ENCODE measurements at regions not wholly inside any gene's neighbourhood (a gene's known extent, or its start where the extent isn't known, plus 50 kb on each side); places are given as distances from the start of the nearest gene placed in this dataset.
A peak's percentile ranks its signal among the peaks of the same experiment; 100 is the strongest.

GRCh38 chr6:74650668-74651067 is 555.2 kb downstream of the COL12A1 start:
- no peak for TF ChIP-seq CTCF (conservative IDR thresholded peaks at IDR 0.05; ENCODE audit: low read length)
- no peak for DNase-seq (ENCODE audit: low read depth)
- H3K4me3 ChIP-seq (ENCODE audit: low read length), result no peak overlapping the region

GRCh38 chr6:74646461-74646860 is 559.4 kb downstream of the COL12A1 start:
- H3K4me3 ChIP-seq (ENCODE audit: low read length), result no peak overlapping the region
- DNase-seq (ENCODE audit: low read depth), result no peak
- TF ChIP-seq CTCF (conservative IDR thresholded peaks at IDR 0.05; ENCODE audit: low read length), result no peak

GRCh38 chr6:74645108-74645849 is 560.6 kb downstream of the COL12A1 start:
- DNase-seq (ENCODE audit: low read depth), result no peak
- TF ChIP-seq CTCF (conservative IDR thresholded peaks at IDR 0.05; ENCODE audit: low read length), result no peak
- H3K4me3 ChIP-seq (ENCODE audit: low read length), result no peak overlapping the region

GRCh38 chr6:74642101-74642500 is 563.8 kb downstream of the COL12A1 start:
- H3K4me3 ChIP-seq (ENCODE audit: low read length), result no peak overlapping the region
- TF ChIP-seq CTCF (conservative IDR thresholded peaks at IDR 0.05; ENCODE audit: low read length), result no peak
- DNase-seq (ENCODE audit: low read depth), result no peak

GRCh38 chr6:74638412-74638811 is 567.4 kb downstream of the COL12A1 start:
- TF ChIP-seq CTCF (conservative IDR thresholded peaks at IDR 0.05; ENCODE audit: low read length), result no peak
- H3K4me3 ChIP-seq (ENCODE audit: low read length), result no peak overlapping the region
- DNase-seq (ENCODE audit: low read depth), result peak; percentile 74

GRCh38 chr6:74632196-74632875 is 573.5 kb downstream of the COL12A1 start:
- no peak overlapping the region for H3K4me3 ChIP-seq (ENCODE audit: low read length)
- TF ChIP-seq CTCF (conservative IDR thresholded peaks at IDR 0.05; ENCODE audit: low read length), result no peak
- no peak for DNase-seq (ENCODE audit: low read depth)

- no peak for TF ChIP-seq CTCF (conservative IDR thresholded peaks at IDR 0.05; ENCODE audit: low read length)
- DNase-seq (ENCODE audit: low read depth), result peak; percentile 30
- no peak overlapping the region for H3K4me3 ChIP-seq (ENCODE audit: low read length)
These were observed 574.3 kb downstream of the COL12A1 start for GRCh38 chr6:74631564-74631963.

All from AG10803 (cell line).